ENCODE measurements at regions not wholly inside any gene's neighbourhood (a gene's known extent, or its start where the extent isn't known, plus 50 kb on each side); places are given as distances from the start of the nearest gene placed in this dataset.

DNA sequence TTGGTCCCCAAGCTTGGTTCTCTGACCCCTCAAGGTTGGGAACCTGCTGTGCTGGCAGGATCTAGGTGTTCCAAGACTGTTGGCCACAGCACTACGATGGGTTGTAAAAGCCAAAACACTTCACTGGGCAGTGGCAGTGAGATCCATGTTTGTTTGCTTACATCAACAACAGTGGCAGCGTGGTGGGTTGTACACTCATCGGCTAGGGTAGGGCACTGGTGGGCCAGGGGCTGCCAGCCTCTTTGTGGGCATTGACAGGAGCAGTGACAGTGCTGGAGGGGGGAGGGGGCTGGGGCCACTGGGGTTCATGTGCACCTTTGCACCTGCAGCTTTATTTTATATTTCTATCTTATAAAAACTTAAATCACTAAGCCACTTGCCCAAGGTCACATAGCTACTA lies 126.7 kb upstream of the ZWINT start (continued):
- TF ChIP-seq, protein P1, sequence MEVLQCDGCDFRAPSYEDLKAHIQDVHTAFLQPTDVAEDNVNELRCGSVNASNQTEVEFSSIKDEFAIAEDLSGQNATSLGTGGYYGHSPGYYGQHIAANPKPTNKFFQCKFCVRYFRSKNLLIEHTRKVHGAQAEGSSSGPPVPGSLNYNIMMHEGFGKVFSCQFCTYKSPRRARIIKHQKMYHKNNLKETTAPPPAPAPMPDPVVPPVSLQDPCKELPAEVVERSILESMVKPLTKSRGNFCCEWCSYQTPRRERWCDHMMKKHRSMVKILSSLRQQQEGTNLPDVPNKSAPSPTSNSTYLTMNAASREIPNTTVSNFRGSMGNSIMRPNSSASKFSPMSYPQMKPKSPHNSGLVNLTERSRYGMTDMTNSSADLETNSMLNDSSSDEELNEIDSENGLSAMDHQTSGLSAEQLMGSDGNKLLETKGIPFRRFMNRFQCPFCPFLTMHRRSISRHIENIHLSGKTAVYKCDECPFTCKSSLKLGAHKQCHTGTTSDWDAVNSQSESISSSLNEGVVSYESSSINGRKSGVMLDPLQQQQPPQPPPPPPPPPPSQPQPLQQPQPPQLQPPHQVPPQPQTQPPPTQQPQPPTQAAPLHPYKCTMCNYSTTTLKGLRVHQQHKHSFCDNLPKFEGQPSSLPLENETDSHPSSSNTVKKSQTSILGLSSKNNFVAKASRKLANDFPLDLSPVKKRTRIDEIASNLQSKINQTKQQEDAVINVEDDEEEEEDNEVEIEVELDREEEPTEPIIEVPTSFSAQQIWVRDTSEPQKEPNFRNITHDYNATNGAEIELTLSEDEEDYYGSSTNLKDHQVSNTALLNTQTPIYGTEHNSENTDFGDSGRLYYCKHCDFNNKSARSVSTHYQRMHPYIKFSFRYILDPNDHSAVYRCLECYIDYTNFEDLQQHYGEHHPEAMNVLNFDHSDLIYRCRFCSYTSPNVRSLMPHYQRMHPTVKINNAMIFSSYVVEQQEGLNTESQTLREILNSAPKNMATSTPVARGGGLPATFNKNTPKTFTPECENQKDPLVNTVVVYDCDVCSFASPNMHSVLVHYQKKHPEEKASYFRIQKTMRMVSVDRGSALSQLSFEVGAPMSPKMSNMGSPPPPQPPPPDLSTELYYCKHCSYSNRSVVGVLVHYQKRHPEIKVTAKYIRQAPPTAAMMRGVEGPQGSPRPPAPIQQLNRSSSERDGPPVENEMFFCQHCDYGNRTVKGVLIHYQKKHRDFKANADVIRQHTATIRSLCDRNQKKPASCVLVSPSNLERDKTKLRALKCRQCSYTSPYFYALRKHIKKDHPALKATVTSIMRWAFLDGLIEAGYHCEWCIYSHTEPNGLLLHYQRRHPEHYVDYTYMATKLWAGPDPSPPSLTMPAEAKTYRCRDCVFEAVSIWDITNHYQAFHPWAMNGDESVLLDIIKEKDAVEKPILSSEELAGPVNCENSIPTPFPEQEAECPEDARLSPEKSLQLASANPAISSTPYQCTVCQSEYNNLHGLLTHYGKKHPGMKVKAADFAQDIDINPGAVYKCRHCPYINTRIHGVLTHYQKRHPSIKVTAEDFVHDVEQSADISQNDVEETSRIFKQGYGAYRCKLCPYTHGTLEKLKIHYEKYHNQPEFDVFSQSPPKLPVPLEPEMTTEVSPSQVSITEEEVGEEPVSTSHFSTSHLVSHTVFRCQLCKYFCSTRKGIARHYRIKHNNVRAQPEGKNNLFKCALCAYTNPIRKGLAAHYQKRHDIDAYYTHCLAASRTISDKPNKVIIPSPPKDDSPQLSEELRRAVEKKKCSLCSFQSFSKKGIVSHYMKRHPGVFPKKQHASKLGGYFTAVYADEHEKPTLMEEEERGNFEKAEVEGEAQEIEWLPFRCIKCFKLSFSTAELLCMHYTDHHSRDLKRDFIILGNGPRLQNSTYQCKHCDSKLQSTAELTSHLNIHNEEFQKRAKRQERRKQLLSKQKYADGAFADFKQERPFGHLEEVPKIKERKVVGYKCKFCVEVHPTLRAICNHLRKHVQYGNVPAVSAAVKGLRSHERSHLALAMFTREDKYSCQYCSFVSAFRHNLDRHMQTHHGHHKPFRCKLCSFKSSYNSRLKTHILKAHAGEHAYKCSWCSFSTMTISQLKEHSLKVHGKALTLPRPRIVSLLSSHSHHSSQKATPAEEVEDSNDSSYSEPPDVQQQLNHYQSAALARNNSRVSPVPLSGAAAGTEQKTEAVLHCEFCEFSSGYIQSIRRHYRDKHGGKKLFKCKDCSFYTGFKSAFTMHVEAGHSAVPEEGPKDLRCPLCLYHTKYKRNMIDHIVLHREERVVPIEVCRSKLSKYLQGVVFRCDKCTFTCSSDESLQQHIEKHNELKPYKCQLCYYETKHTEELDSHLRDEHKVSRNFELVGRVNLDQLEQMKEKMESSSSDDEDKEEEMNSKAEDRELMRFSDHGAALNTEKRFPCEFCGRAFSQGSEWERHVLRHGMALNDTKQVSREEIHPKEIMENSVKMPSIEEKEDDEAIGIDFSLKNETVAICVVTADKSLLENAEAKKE (CRISPR knock-in tag; IDR thresholded peaks at IDR 0.05): no peak
- TF ChIP-seq NANOG (IDR thresholded peaks at IDR 0.05; ENCODE audit: borderline replicate concordance) (no peak), EZH2phosphoT487 (IDR thresholded peaks at IDR 0.05; ENCODE audit: unreplicated experiment) (no peak), JUNB (IDR thresholded peaks at IDR 0.05; ENCODE audit: unreplicated experiment) (no peak), STAT1 (IDR thresholded peaks at IDR 0.05; ENCODE audit: unreplicated experiment) (no peak), POLR2AphosphoS5 (IDR thresholded peaks at IDR 0.05; ENCODE audit: low read depth) (no peak), ZNF331 (CRISPR knock-in tag; IDR thresholded peaks at IDR 0.05; ENCODE audit: low read depth) (no peak), CREB1 (CRISPR knock-in tag; IDR thresholded peaks at IDR 0.05; ENCODE audit: low read depth) (no peak)

DNA sequence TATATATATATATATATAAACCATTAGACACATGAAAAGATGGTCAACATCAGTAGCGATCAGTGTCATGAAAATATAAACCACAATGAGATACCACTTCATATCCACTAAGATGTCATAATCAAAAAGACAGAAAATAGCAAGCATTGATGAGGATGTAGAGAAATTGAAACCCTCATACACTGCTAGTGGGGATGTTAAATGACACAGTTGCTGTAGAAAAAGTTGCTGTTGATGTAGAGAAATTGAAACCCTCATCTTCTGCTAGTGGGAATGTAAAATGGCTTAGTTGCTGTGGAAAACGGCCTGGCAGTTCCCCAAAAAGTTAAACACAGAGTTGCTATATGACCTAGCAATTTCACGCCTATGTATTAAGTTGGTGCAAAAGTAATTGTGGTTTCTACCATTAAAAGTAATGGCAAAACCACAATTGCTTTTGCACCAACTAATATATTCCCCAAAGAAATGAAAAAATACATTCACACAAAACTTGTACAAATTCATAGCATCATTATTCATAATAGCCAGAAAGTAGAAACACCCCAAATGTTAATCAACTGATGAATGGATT lies 120.5 kb upstream of the ZWINT start:
- H3K4me3 Mint-ChIP-seq: no peak overlapping the region
- no peaks in the 10 kb centered on the region for H3K27me3 ChIP-seq (ENCODE audit: insufficient read depth)
- H3K79me2 ChIP-seq (replicated peaks; ENCODE audit: insufficient read depth): no peaks in the 10 kb centered on the region
- no peak overlapping the region for H3K27ac ChIP-seq (ENCODE audit: low read depth)
- no peaks in the 10 kb centered on the region for H3K36me3 ChIP-seq (ENCODE audit: insufficient read depth)
- H3K36me3 Mint-ChIP-seq (ENCODE audit: low read depth): no peaks in the 10 kb centered on the region
- no peaks in the 10 kb centered on the region for H3K27me3 Mint-ChIP-seq (ENCODE audit: insufficient read depth, low read depth, poor library complexity)
- H3K9me3 Mint-ChIP-seq: no peaks in the 10 kb centered on the region
- no peak overlapping the region for H2AFZ ChIP-seq
- DNase-seq (ENCODE audit: low spot score): no peak
- no peaks in the 10 kb centered on the region for H3F3A ChIP-seq (replicated peaks; ENCODE audit: low read depth)
- no peak overlapping the region for H3K4me2 ChIP-seq
- no peak for ATAC-seq
- H3K9me2 ChIP-seq (ENCODE audit: insufficient read depth): no peaks in the 10 kb centered on the region
- no peaks in the 10 kb centered on the region for H3K4me1 Mint-ChIP-seq
- no peaks in the 10 kb centered on the region for H3K4me1 ChIP-seq (ENCODE audit: insufficient read depth)
- no peak overlapping the region for H3K4me3 ChIP-seq
- no peak overlapping the region for H3K27ac Mint-ChIP-seq
- no peaks in the 10 kb centered on the region for H4K20me1 ChIP-seq (replicated peaks; ENCODE audit: insufficient read depth)
- no peak for TF ChIP-seq NANOG (IDR thresholded peaks at IDR 0.05; ENCODE audit: borderline replicate concordance)
- TF ChIP-seq EZH2phosphoT487 (IDR thresholded peaks at IDR 0.05; ENCODE audit: unreplicated experiment): no peak
- TF ChIP-seq ZNF114 (CRISPR knock-in tag; IDR thresholded peaks at IDR 0.05): no peak
- no peak for TF ChIP-seq EZH2 (IDR thresholded peaks at IDR 0.05; ENCODE audit: low read depth, unreplicated experiment)
- TF ChIP-seq CREB1 (CRISPR knock-in tag; IDR thresholded peaks at IDR 0.05; ENCODE audit: low read depth): no peak
- no peak for TF ChIP-seq JUNB (IDR thresholded peaks at IDR 0.05; ENCODE audit: unreplicated experiment)
- TF ChIP-seq POLR2AphosphoS5 (IDR thresholded peaks at IDR 0.05; ENCODE audit: low read depth): no peak
- TF ChIP-seq, protein P1 (CRISPR knock-in tag; IDR thresholded peaks at IDR 0.05): no peak
